ENCODE measurements at regions not wholly inside any gene's neighbourhood (a gene's known extent, or its start where the extent isn't known, plus 50 kb on each side); places are given as distances from the start of the nearest gene placed in this dataset.
"Not testable (repeated sequence)": the region's sequence is repeated elsewhere in the genome, so short reads cannot be mapped to it uniquely, and the experiment has no call there.

DNA sequence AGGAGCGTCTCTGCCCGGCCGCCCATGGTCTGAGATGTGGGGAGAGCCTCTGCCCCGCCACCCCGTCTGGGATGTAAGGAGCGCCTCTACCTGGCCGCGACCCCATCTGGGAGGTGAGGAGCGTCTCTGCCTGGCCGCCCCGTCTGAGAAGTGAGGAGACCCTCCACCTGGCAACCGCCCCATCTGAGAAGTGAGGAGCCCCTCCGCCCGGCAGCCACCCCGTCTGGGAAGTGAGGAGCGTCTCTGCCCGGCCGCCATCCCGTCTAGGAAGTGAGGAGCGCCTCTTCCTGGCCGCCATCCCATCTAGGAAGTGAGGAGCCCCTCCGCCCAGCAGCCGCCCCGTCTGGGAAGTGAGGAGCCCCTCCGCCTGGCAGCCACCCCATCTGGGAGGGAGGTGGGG lies 551.9 kb downstream of the FAM181B start:
- not testable (repeated sequence) for TF ChIP-seq YY1 (IDR thresholded peaks at IDR 0.05; ENCODE audit: insufficient read depth, insufficient read length); SUZ12 (IDR thresholded peaks at IDR 0.05; ENCODE audit: extremely low read depth, insufficient read depth, insufficient read length); ZNF274 (IDR thresholded peaks at IDR 0.05; ENCODE audit: low read depth, low read length)
